Renal cortex interstitium (tissue), 11 donors: ENCODE measurements at regions not wholly inside any gene's neighbourhood (a gene's known extent, or its start where the extent isn't known, plus 50 kb on each side); places are given as distances from the start of the nearest gene placed in this dataset.
"Not testable (repeated sequence)": the region's sequence is repeated elsewhere in the genome, so short reads cannot be mapped to it uniquely, and the experiment has no call there.

Experiments used
- DNase-seq, 11 donors: peaks; one replicate each; pipeline ENCODE4 v3.0.0-alpha.2; 2013; ENCODE audit warnings: low read depth in 9 of 11, low spot score in 4 of 11; ENCODE audit errors: extremely low read depth in 1 of 11

- DNase-seq, result no peak
Measured at GRCh38 chr2:153532140-153532539, 53.6 kb upstream of the RPRM start.

- DNase-seq, result not testable (repeated sequence)
Measured at GRCh38 chr2:153533803-153534202, 55.2 kb upstream of the RPRM start.

- not testable (repeated sequence) for DNase-seq
Measured at GRCh38 chr2:153534590-153534989, 56.0 kb upstream of the RPRM start.

GRCh38 chr2:153536115-153536514 is 57.6 kb upstream of the RPRM start:
- peak in 2 of 11 donors; percentile 11 to 12 for DNase-seq

- not testable (repeated sequence) for DNase-seq
Measured at GRCh38 chr2:153538102-153538501, 59.5 kb upstream of the RPRM start.

GRCh38 chr2:153543635-153544071 is 65.1 kb upstream of the RPRM start:
- DNase-seq, result peak in 2 of 11 donors; percentile 20 to 31

GRCh38 chr2:153546358-153546757 is 67.8 kb upstream of the RPRM start:
- no peak for DNase-seq

GRCh38 chr2:153548536-153548935 is 70.0 kb upstream of the RPRM start:
- no peak for DNase-seq

GRCh38 chr2:153551698-153552097 is 73.1 kb upstream of the RPRM start:
- DNase-seq, result no peak

GRCh38 chr2:153557211-153557610 is 78.6 kb upstream of the RPRM start:
- DNase-seq, result no peak

GRCh38 chr2:153557714-153558113 is 79.2 kb upstream of the RPRM start:
- DNase-seq, result no peak

GRCh38 chr2:153558247-153558646 is 79.7 kb upstream of the RPRM start:
- no peak for DNase-seq

GRCh38 chr2:153567367-153567766 is 88.8 kb upstream of the RPRM start:
- no peak for DNase-seq

- DNase-seq, result no peak
Measured at GRCh38 chr2:153568105-153568504, 89.5 kb upstream of the RPRM start.

- DNase-seq, result no peak
Measured at GRCh38 chr2:153575171-153575853, 96.8 kb upstream of the RPRM start.

GRCh38 chr2:153584244-153584643 is 105.7 kb upstream of the RPRM start:
- DNase-seq, result no peak

- DNase-seq, result no peak
Measured at GRCh38 chr2:153588408-153588807, 109.8 kb upstream of the RPRM start.

GRCh38 chr2:153589586-153589985 is 111.0 kb upstream of the RPRM start:
- no peak for DNase-seq

- DNase-seq, result not testable (repeated sequence)
Measured at GRCh38 chr2:153593086-153593485, 114.5 kb upstream of the RPRM start.

GRCh38 chr2:153595939-153596338 is 117.4 kb upstream of the RPRM start:
- DNase-seq, result no peak

GRCh38 chr2:153601812-153602211 is 123.2 kb upstream of the RPRM start:
- no peak for DNase-seq
